NCI-H1417 treated with DMSO at 0.1 percent for 48 hours (cell line): ENCODE measurements at regions not wholly inside any gene's neighbourhood (a gene's known extent, or its start where the extent isn't known, plus 50 kb on each side); places are given as distances from the start of the nearest gene placed in this dataset.
"Not testable (repeated sequence)": the region's sequence is repeated elsewhere in the genome, so short reads cannot be mapped to it uniquely, and the experiment has no call there.

Experiments
- DNase-seq: peaks from one replicate; lab custom pipeline; 2025; lab: John Stamatoyannopoulos, UW

DNA sequence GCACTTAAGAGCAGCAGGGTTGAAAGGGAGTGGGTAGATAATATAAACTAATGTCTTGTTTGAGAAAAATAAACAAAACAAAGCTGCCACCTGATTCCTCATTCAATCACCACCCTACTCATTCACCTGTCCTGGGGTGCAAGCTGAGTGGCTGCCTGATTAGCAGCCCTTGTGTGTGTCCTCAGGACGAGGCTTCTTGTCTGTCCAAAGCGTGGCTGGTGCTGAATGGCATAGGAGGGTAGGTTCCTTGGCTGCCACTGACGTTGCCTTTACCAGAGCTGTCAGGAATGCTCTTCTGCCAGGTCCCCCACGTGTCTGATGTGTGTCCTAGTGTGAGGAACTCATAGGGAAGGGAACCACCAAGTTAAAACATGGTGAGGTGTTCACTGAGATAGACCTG is 146.6 kb upstream of the SLC24A2 start:
- no peak for DNase-seq

DNA sequence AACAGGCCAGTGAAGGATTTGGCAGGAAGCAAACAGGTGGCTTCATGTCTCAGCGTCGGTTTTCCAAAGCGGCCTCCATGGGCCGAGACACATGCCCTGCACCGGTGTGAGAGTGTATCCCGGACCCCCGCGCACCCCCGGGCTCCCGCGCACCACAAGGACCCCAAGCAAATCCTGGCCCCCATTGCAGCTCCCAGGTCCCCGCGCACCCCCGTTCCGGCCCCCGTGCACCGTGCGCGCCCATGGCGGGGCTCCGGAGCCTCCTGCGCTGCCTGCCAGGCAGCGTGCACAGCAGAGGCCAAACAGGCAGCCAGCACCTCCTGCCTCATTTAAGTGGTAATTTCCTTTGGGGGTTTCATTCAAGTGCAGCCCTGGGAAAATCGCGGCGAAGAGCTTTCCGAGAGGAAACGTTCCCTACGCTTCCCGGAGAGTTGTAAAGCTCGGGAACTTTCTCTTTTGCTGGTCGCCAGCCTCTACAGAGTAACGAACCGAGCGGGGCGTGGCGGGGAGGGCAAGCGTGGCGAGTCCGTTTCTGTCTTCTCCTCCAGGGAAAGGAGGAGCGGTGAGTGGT is 145.5 kb upstream of the SLC24A2 start:
- DNase-seq = no peak

DNA sequence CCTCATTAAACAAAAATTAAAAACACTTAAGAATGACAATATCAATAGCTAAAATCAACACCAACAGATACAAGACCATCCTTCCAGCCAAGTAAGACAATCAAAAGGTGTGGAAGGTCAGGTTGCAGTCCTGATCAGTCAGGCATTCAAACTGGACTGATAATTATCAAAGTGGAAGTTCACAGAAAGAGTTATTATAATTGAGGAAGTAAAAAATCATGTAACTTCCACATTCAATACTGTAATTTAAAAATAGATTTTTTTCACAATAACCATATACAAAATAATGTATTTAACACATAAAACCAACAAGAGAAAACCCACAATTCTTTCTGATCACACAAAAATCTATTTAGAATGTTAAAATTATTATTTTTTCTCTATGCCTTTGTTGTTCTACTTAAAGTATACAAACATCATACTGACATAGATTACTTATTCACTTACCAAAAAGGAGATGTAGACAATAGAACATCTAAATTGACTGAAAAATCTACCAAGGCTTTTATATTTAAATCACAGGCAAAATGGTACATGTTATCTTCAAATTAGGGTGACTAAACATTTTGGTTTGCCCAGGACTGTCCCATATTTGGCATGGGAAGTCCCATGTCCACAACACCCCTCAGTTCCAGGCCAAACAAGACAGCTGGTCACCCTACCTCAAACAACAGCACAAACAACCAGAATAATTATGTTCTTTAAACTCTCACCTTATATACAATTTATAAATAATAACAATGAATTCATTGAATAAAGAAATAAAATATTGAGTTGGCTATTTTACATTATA is 142.5 kb upstream of the SLC24A2 start:
- no peak for DNase-seq

GRCh38 chr9:19927560-19927959 is 138.7 kb upstream of the SLC24A2 start:
- DNase-seq = no peak

DNA sequence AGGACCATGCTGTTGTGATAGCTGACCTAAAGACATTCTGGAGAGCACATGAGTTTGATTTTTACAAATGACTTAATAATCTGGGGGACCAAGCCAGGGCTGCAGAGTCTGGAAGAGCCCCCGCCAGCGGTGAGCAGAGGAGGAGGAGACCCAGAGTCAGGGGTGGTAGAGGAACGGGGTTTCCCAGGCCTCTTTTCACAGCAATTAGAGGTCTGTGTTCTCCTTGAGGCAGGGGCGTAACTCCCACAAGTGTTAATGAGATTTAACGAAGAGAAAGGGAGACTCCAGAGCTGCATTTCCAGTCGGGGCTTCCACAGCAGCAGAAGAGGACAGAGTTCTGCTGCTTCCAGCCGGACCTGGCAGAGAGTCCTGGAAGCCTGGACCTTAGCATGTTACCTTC is 137.9 kb upstream of the SLC24A2 start:
- no peak for DNase-seq

GRCh38 chr9:19925674-19926503 is 137.1 kb upstream of the SLC24A2 start:
- DNase-seq = no peak

DNA sequence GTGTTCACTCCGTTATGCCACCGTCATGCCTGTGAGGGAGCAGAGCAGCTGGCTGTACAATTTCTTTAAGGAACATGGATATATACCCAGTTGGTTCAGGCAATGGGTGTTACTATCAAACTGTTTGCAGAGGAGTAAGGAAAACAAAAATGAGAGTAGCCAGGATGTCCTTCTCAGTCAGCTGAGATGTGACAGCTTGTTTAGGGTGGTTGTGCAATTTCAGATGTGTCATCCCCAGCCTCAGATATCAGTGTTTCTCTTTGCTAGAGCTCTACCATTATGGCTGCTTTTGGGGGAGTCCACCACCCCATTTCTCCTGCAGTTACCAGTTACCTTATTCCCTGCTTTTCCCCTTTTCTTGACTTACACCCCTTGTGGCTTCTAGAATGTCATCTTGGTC is 135.2 kb upstream of the SLC24A2 start:
- DNase-seq = no peak

DNA sequence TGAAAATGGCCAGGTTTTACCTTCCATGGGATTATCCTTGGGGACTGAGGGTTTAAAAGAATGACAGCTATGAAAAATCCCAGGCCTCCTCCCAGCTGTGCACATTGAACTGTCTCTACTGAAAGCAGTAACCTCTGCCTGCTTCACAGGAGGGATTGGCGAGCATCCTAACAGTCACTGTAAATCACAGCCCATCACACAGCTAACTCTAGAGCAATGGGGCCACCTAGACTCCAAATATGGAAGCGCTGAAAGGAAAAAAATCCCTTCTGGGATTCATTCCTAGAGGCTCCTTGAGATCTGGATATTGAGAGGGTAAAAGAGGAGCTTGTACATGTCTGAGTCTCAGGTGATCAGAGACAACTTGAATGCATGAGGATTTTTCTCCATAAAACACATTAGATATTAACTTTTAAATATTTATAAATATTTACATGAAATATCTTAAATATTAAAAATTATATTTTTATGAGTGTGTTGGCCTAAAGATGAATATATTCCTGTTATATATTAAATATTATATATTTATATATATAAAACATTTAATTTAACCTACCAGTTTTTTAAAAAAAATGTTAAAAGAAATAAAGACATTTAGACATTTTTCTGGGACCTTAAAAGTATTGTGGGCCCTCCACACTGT is 133.8 kb upstream of the SLC24A2 start:
- DNase-seq = no peak

GRCh38 chr9:19920401-19920800 is 131.6 kb upstream of the SLC24A2 start:
- no peak for DNase-seq

DNA sequence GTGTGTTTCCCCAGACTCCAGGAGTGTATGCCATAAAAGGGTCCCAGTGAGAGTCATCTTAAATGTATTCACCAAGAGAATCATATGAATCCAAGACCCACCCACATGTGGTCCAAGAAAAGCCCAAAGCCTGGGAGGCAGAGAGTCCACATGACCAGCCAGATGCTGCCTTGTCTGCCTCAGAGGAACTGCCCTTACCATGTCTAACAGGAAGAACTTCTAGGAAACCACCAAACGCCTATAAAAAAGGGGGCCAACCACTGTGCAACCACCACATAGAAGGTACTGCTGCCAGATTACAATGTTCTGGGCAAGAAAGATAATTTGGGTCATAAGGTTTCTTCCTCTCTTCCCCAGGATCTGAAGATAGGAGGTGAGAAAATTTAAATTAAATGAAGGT is 129.8 kb upstream of the SLC24A2 start:
- no peak for DNase-seq

- DNase-seq = no peak
Measured at GRCh38 chr9:19914044-19914443, 125.2 kb upstream of the SLC24A2 start.

DNA sequence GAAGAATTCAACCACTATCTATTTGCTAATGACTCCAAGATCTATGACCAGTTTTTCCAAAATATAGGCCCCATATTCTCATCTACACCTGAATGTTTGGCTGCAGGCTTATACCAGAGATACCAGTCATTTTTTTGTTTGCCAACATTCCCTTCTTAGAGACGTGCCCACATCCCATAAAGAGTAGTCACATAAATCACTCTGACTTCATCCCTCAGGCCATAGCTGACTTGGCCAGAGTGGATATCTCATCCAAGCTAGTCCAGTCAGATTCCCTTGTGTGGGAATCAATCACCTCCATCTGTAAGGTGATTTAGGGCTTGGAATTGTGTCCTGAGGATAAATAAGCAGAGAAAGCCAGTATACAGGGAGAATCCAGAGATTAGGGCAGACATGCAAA is 124.3 kb upstream of the SLC24A2 start:
- DNase-seq = no peak

- no peak for DNase-seq
Measured at GRCh38 chr9:19903076-19903475, 114.2 kb upstream of the SLC24A2 start.

GRCh38 chr9:19901586-19901985 is 112.7 kb upstream of the SLC24A2 start:
- DNase-seq = no peak

- DNase-seq = no peak
Measured at GRCh38 chr9:19896161-19896560, 107.3 kb upstream of the SLC24A2 start.

GRCh38 chr9:19895578-19895977 is 106.7 kb upstream of the SLC24A2 start:
- DNase-seq = not testable (repeated sequence)

- no peak for DNase-seq
Measured at GRCh38 chr9:19895006-19895405, 106.2 kb upstream of the SLC24A2 start.

GRCh38 chr9:19885608-19886007 is 96.8 kb upstream of the SLC24A2 start:
- DNase-seq = no peak

DNA sequence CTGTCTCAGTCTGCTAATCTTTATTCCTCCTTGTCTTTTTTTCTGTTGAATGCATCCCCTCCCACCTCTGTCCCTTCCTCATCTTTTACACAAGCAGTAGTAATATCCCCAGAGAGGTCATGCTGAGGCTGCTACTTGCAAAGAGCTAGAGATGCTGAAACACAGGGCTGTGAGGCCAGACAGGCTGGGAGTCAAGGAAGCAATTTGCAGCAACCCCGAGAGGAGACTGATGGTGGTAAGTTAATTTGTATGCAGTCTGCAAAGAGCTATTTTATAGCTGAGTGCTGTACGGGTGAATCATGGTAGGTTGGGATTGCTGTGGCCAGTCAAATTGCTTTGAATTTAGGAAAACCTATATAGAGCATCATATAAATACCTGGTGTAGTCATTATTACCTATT is 90.2 kb upstream of the SLC24A2 start:
- no peak for DNase-seq

DNA sequence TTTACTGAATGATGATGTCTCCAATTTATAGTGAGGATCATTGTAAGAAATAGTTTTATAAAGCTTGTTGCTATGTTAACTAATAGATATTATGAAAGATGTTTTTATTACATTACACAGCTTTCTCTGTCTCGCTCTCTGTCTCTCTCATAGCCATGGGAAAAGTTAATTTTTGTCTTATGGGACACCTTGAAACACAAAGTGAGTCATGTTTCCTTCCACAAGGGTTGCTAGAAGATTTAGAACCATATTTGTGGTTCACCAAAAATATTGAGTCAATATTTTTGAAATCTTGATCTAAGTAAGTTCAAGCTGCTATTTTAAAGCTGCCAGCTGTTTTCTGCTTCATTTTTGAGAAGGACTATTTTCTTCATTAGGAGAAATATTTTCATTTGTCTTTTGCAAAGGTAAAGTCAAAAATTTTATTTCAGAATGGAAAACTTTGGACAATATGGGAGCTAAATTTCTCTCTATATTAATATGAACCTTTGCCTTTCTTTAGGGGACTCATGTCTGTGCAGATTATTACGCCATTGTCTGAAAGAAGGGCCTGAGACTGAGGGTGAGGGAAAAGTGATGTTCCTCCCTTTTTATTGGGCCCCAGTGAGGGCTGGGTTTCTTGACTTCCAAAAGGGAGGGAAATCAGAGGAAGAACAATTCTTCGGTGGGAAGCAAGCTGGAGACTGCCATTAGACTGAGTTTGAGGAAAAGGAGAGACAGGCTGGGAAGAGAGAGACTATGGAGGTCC is 87.9 kb upstream of the SLC24A2 start:
- DNase-seq = no peak

- no peak for DNase-seq
Measured at GRCh38 chr9:19875291-19875920, 86.6 kb upstream of the SLC24A2 start.
